ENCODE measurements at regions not wholly inside any gene's neighbourhood (a gene's known extent, or its start where the extent isn't known, plus 50 kb on each side); places are given as distances from the start of the nearest gene placed in this dataset.

DNA sequence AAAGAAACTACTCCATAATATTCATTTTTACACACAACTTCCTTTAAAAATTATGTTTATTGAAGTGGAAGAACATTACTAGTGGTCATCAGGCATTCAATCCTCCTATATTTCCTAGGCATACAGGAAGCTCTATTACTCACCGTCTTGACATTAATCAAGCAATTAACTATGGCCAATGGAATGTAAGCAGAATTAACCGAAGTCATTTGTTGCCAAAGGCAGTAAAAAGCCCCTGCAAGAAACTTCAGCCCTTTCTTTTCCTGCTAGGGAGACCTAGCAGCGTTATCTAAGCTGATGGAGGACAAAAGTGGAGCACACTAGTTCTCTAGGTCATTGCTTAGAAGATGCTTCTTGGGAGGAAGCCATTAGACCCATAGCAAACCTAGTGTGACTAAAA, 399.6 kb downstream of the KCNH5 start:
- Histone ChIP-seq H3K27ac (ENCODE audit: low read depth, low read length) (no peak overlapping the region), H3K9me2 (replicated peaks; ENCODE audit: insufficient read depth, low read length) (no peaks in the 10 kb centered on the region), H2AFZ (ENCODE audit: low read depth, low read length, severe bottlenecking) (no peak overlapping the region), H4K20me1 (ENCODE audit: low read depth, low read length) (no peaks in the 10 kb centered on the region), H3K27me3 (ENCODE audit: low read length) (no peaks in the 10 kb centered on the region), H3F3A (ENCODE audit: insufficient read depth) (no peaks in the 10 kb centered on the region), H3K79me2 (ENCODE audit: insufficient read depth, low read length) (no peaks in the 10 kb centered on the region), H3K9ac (ENCODE audit: low read length) (no peak overlapping the region), H3K9me3 (ENCODE audit: insufficient read depth, low read length) (no peaks in the 10 kb centered on the region), H3K4me3 (ENCODE audit: insufficient read depth, low read length, poor library complexity, severe bottlenecking) (no peak overlapping the region), H3K4me2 (ENCODE audit: low read depth, low read length, poor library complexity, severe bottlenecking) (no peak overlapping the region), H3K36me3 (ENCODE audit: low read length) (no peaks in the 10 kb centered on the region)
- TF ChIP-seq, protein P1, sequence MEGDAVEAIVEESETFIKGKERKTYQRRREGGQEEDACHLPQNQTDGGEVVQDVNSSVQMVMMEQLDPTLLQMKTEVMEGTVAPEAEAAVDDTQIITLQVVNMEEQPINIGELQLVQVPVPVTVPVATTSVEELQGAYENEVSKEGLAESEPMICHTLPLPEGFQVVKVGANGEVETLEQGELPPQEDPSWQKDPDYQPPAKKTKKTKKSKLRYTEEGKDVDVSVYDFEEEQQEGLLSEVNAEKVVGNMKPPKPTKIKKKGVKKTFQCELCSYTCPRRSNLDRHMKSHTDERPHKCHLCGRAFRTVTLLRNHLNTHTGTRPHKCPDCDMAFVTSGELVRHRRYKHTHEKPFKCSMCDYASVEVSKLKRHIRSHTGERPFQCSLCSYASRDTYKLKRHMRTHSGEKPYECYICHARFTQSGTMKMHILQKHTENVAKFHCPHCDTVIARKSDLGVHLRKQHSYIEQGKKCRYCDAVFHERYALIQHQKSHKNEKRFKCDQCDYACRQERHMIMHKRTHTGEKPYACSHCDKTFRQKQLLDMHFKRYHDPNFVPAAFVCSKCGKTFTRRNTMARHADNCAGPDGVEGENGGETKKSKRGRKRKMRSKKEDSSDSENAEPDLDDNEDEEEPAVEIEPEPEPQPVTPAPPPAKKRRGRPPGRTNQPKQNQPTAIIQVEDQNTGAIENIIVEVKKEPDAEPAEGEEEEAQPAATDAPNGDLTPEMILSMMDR (IDR thresholded peaks at IDR 0.05; ENCODE audit: insufficient read depth, low read length, poor library complexity, severe bottlenecking) = no peak

All from SU-DHL-6 (cell line).